Vagina (tissue), 2 donors: ENCODE measurements at regions not wholly inside any gene's neighbourhood (a gene's known extent, or its start where the extent isn't known, plus 50 kb on each side); places are given as distances from the start of the nearest gene placed in this dataset.

ENCODE experiments used
- POLR2A ChIP-seq, 2 donors: fragments of 450-650 bp; IDR thresholded peaks; one replicate each; pipeline ENCODE4 v1.6.1; 2017; ENCODE audit warnings: antibody characterized with exemption in 2 of 2, mild to moderate bottlenecking in 2 of 2, moderate library complexity in 2 of 2
- POLR2AphosphoS5 ChIP-seq, 2 donors: sonication (generic); formaldehyde crosslinking; IDR thresholded peaks; one replicate each; pipeline ENCODE4 v1.9.0; 2017; ENCODE audit warnings: antibody characterized with exemption in 2 of 2, mild to moderate bottlenecking in 2 of 2, low read depth in 1 of 2; ENCODE audit not compliant: insufficient read depth in 1 of 2
- TF ChIP-seq, protein P1 (sequence below), 3 experiments: fragments of 450-650 bp in 2 of 3; fragments of 200-600 bp in 1 of 3; sonication (generic) in 1 of 3; IDR thresholded peaks; one replicate each; pipeline ENCODE4 v1.5.1; 2017 to 2019; ENCODE audit warnings: antibody characterized with exemption in 3 of 3, mild to moderate bottlenecking in 2 of 3, moderate library complexity in 2 of 3

DNA sequence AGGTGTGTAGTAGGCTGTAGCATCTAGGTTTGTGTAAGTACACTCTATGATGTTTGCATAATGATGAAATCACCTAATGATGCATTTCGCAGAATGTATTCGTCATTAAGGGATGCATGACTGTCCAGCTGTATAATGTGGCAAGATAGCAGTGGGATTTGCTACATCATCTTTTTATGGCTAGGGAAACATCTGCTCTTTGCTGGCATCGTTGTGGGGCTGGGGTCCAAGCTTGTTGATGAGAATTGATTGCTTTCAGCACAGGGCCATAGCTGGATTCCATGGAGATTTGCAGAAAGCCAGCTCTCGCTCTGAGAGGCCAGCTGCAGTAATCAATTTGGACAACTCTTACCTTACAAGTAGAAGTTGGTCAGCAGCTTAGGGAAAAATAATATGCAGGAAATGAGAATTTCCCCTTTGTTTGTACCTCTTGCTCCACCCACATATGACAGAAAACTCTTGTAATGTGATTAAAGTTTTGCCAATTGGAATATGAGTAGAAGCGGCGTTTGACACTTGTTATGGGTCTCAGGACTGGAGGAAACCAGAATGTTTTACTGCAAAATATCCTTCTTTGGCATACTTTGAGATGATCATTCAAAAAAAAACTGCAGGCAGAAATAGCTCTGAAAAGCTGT is 310.5 kb downstream of the RAPGEF2 start:
- TF ChIP-seq, protein P1, sequence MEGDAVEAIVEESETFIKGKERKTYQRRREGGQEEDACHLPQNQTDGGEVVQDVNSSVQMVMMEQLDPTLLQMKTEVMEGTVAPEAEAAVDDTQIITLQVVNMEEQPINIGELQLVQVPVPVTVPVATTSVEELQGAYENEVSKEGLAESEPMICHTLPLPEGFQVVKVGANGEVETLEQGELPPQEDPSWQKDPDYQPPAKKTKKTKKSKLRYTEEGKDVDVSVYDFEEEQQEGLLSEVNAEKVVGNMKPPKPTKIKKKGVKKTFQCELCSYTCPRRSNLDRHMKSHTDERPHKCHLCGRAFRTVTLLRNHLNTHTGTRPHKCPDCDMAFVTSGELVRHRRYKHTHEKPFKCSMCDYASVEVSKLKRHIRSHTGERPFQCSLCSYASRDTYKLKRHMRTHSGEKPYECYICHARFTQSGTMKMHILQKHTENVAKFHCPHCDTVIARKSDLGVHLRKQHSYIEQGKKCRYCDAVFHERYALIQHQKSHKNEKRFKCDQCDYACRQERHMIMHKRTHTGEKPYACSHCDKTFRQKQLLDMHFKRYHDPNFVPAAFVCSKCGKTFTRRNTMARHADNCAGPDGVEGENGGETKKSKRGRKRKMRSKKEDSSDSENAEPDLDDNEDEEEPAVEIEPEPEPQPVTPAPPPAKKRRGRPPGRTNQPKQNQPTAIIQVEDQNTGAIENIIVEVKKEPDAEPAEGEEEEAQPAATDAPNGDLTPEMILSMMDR (IDR thresholded peaks at IDR 0.05), result no peak
- TF ChIP-seq POLR2AphosphoS5 (IDR thresholded peaks at IDR 0.05; ENCODE audit: insufficient read depth in 1 of 2, low read depth in 1 of 2) (no peak), POLR2A (IDR thresholded peaks at IDR 0.05) (no peak)
